Transverse colon (tissue), 3 donors: ENCODE measurements at regions not wholly inside any gene's neighbourhood (a gene's known extent, or its start where the extent isn't known, plus 50 kb on each side); places are given as distances from the start of the nearest gene placed in this dataset.

ENCODE experiments used
- EP300 ChIP-seq: sonication (generic); formaldehyde crosslinking; IDR thresholded peaks from one replicate; pipeline ENCODE4 v1.6.1; 2017; ENCODE audit warnings: antibody characterized with exemption, low read depth
- TF ChIP-seq, protein P1 (sequence below), 5 experiments: fragments of 200-600 bp in 3 of 5; fragments of 450-650 bp in 2 of 5; sonication (generic) in 3 of 5; IDR thresholded peaks; 1 replicate in 2 of 5; 2 replicates in 3 of 5; pipeline ENCODE4 v1.5.1; 2016 to 2017; ENCODE audit warnings: antibody characterized with exemption in 5 of 5, inconsistent platforms in 3 of 5, mild to moderate bottlenecking in 2 of 5, moderate library complexity in 1 of 5

GRCh38 chr6:19752746-19753145 is 84.4 kb upstream of the ID4 start:
- no peak for TF ChIP-seq EP300
- TF ChIP-seq, protein P1, sequence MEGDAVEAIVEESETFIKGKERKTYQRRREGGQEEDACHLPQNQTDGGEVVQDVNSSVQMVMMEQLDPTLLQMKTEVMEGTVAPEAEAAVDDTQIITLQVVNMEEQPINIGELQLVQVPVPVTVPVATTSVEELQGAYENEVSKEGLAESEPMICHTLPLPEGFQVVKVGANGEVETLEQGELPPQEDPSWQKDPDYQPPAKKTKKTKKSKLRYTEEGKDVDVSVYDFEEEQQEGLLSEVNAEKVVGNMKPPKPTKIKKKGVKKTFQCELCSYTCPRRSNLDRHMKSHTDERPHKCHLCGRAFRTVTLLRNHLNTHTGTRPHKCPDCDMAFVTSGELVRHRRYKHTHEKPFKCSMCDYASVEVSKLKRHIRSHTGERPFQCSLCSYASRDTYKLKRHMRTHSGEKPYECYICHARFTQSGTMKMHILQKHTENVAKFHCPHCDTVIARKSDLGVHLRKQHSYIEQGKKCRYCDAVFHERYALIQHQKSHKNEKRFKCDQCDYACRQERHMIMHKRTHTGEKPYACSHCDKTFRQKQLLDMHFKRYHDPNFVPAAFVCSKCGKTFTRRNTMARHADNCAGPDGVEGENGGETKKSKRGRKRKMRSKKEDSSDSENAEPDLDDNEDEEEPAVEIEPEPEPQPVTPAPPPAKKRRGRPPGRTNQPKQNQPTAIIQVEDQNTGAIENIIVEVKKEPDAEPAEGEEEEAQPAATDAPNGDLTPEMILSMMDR (IDR thresholded peaks at IDR 0.05) = no peak
